ENCODE measurements at regions not wholly inside any gene's neighbourhood (a gene's known extent, or its start where the extent isn't known, plus 50 kb on each side); places are given as distances from the start of the nearest gene placed in this dataset.

- no peak for DNase-seq (ENCODE audit: low read depth)
Measured at GRCh38 chr4:167717495-167717894, 374.8 kb upstream of the ANXA10 start.

GRCh38 chr4:167721617-167722486 is 370.5 kb upstream of the ANXA10 start:
- no peak overlapping the region for H3K4me3 ChIP-seq (ENCODE audit: control insufficient read depth, low read depth, low read length)
- no peak for TF ChIP-seq CTCF (IDR thresholded peaks at IDR 0.05; ENCODE audit: control insufficient read depth, insufficient read depth, low read depth, low read length, missing control alignments)
- no peak for DNase-seq (ENCODE audit: low read depth)

More at GRCh38 chr4:167717495-167717894, 374.8 kb upstream of the ANXA10 start:
- TF ChIP-seq CTCF (IDR thresholded peaks at IDR 0.05; ENCODE audit: control insufficient read depth, insufficient read depth, low read depth, low read length, missing control alignments): no peak
- H3K4me3 ChIP-seq (ENCODE audit: control insufficient read depth, low read depth, low read length): no peak overlapping the region

- no peak for TF ChIP-seq CTCF (IDR thresholded peaks at IDR 0.05; ENCODE audit: control insufficient read depth, insufficient read depth, low read depth, low read length, missing control alignments)
- no peak overlapping the region for H3K4me3 ChIP-seq (ENCODE audit: control insufficient read depth, low read depth, low read length)
- DNase-seq (ENCODE audit: low read depth): no peak
Measured at GRCh38 chr4:167722487-167722808, 369.9 kb upstream of the ANXA10 start.

DNA sequence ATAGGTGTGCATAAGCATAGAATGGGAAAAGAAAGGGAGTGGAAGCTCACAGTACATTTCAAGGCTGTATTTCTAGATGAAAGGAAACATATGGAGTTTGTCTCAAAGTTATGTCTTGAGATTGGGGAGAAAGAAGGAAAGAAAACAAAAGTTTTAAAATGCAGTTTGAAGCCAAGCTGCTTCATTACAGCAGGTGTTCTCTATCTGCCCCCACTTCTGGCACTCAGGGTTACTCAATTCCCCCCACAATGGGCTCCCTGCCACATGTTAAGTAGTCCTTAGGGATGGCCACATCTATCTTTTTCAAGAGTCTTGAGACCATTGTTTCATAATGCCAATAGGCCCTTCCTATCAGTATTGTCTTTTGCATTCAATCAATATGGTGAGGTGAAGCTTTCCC is 367.4 kb upstream of the ANXA10 start:
- no peak overlapping the region for H3K4me3 ChIP-seq (ENCODE audit: control insufficient read depth, low read depth, low read length)
- DNase-seq (ENCODE audit: low read depth): no peak
- TF ChIP-seq CTCF (IDR thresholded peaks at IDR 0.05; ENCODE audit: control insufficient read depth, insufficient read depth, low read depth, low read length, missing control alignments): no peak

DNA sequence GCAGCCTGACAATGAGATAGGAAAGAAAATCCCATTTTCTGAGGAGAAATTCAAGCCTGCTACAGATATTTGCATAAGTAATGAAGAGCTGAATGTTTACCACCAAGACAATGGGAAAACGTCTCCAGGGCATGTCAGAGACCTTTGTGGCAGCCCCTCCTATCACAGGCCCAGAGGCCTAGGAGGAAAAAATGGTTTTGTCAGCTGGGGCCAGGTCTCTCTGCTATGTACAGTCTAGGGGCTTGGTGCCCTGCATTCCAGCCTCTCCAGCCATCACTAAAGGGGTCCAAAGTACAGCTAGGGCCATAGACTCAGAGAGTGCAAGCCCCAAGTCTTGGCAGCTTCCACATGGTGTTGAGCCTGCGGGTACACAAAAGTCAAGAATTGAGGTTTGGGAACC is 361.6 kb upstream of the ANXA10 start:
- no peak for DNase-seq (ENCODE audit: low read depth)
- TF ChIP-seq CTCF (IDR thresholded peaks at IDR 0.05; ENCODE audit: control insufficient read depth, insufficient read depth, low read depth, low read length, missing control alignments): no peak
- H3K4me3 ChIP-seq (ENCODE audit: control insufficient read depth, low read depth, low read length): no peak overlapping the region

DNA sequence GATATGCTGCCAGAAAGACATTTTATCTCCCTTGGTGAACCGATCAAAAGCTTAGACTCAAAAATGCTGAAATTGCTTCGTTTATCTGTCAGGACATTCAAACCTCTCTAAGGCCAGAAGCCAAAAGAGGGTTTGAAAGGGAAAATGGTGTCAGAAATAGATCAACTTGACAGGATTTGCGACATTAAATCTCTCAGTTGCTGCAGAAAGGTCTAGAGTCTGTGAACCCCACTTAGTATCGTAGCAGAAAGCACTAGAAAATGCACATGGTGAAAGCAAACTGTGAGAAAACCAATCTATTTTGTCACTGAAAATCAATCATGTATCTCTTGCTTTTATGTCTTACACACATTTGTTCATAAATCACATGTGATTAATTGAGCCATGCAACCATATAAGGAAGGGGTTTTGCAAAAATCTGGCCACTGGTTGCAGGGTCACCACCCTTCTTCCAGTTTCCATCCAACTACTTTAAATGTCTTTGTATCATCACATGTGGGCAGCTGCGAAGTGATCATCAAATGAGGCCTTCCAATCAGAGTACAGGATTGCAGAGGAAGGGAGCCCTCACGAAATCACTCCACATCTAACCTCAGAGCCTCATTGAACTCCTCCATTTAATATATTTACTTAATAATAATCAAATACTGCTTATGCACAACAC is 347.2 kb upstream of the ANXA10 start:
- no peak for TF ChIP-seq CTCF (IDR thresholded peaks at IDR 0.05; ENCODE audit: control insufficient read depth, insufficient read depth, low read depth, low read length, missing control alignments)
- no peak overlapping the region for H3K4me3 ChIP-seq (ENCODE audit: control insufficient read depth, low read depth, low read length)
- DNase-seq (ENCODE audit: low read depth): no peak
